Urinary bladder (tissue), 4 donors: ENCODE measurements at regions not wholly inside any gene's neighbourhood (a gene's known extent, or its start where the extent isn't known, plus 50 kb on each side); places are given as distances from the start of the nearest gene placed in this dataset. TPM values are rescaled to one million over a fixed set of nuclear protein-coding genes. Genes with fewer than 3 reads are reported as not detected.

Experiments used
- DNase-seq: peaks from one replicate; pipeline ENCODE4 v3.0.0-alpha.2; 2015; ENCODE audit errors: extremely low spot score
- H3K27ac ChIP-seq: one replicate; pipeline ENCODE4 v1.5.1; 2013; ENCODE audit warnings: low read depth, mild to moderate bottlenecking, moderate library complexity
- H3K36me3 ChIP-seq: one replicate; pipeline ENCODE4 v1.6.1; 2013; ENCODE audit warnings: mild to moderate bottlenecking, moderate library complexity; ENCODE audit not compliant: insufficient read depth
- H3K4me1 ChIP-seq: one replicate; pipeline ENCODE4 v1.6.1; 2013; ENCODE audit warnings: mild to moderate bottlenecking, moderate library complexity; ENCODE audit not compliant: insufficient read depth
- H3K4me3 ChIP-seq: one replicate; pipeline ENCODE4 v1.5.1; 2013; ENCODE audit warnings: low read depth, low read length
- WGBS: extraction: QIAGEN DNeasy Blood & Tissue Kit; methylation state at CpG from one replicate; pipeline ENCODE4 v1.1.7; 2013; 5-methylcytosine and 5-hydroxymethylcytosine counted together
- small RNA-seq: library from RNA; depleted of rRNA; stranded (forward); fragments of <200 nt; gene quantifications from one replicate; pipeline ENCODE3, GENCODE V24; 2014
- donor health status: healthy with polysubstance abuse.
- donor health status: healthy.

DNA sequence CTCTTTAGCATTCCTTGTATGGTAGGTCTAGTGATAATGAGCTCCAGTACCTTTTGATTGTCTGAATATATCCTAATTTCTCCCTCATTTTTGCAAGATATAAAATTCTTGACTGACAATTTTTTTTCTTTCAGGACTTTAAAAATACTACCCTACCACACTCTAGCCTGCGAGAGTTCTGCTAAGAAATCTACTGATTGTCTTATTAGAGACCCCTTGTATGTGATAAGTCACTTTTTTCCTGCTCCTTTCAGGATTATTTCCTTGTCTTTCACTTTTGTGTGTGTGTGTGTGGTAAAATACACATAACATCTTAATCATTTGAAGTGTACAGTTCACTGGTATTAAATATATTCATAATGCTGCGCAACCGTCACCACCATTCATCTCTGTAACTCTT, 68.7 kb upstream of the PPP1R9A start:
- H3K27ac ChIP-seq = no peak overlapping the region
- WGBS = 96% methylated on average over 3 of the region's 3 CpGs
- no peaks in the 10 kb centered on the region for H3K36me3 ChIP-seq
- H3K4me1 ChIP-seq = no peaks in the 10 kb centered on the region
- DNase-seq = no peak
- H3K4me3 ChIP-seq = no peak overlapping the region

DNA sequence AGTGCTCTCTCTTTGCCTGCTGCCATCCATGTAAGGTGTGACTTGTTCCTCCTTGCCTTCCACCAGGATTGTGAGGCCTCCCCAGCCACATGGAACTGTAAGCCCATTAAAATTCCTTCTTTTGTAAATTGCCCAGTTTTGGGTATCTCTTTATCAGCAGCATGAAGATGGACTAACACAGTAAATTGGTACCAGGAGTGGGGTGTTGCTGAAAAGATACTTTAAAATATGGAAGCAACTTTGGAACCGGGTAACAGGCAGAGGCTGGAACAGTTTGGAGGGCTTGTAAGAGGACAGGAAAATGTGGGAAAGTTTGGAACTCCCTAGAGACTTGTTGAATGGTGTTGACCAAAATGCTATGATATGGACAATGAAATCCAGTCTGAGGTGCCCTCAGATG, 63.8 kb upstream of the PPP1R9A start:
- DNase-seq = no peak
- H3K27ac ChIP-seq = no peak overlapping the region
- no peaks in the 10 kb centered on the region for H3K36me3 ChIP-seq
- 93% methylated on average over 1 of the region's 1 CpG for WGBS
- H3K4me3 ChIP-seq = no peak overlapping the region
- no peaks in the 10 kb centered on the region for H3K4me1 ChIP-seq

DNA sequence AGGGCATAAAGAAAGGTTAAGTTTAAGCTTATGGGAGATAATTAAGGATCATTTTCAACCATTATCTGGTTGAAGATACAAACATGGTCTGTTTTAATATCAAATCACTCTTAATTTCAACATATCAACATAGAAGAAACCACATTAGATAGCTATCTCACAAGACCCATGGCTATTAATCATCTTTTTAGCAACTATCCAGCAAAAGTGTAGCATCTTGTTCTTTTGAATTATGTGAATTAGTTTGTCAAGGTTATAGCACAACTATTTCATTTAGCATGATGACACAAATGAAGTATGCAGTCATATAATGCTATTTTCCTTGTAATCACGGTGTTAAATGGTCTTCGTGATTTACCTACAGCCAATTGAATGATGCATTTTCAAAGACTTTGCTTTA, 58.9 kb upstream of the PPP1R9A start:
- DNase-seq = no peak
- Histone ChIP-seq H3K4me3 (no peak overlapping the region), H3K27ac (no peak overlapping the region), H3K4me1 (no peaks in the 10 kb centered on the region), H3K36me3 (no peaks in the 10 kb centered on the region)
- WGBS = 93% methylated on average over 2 of the region's 2 CpGs

DNA sequence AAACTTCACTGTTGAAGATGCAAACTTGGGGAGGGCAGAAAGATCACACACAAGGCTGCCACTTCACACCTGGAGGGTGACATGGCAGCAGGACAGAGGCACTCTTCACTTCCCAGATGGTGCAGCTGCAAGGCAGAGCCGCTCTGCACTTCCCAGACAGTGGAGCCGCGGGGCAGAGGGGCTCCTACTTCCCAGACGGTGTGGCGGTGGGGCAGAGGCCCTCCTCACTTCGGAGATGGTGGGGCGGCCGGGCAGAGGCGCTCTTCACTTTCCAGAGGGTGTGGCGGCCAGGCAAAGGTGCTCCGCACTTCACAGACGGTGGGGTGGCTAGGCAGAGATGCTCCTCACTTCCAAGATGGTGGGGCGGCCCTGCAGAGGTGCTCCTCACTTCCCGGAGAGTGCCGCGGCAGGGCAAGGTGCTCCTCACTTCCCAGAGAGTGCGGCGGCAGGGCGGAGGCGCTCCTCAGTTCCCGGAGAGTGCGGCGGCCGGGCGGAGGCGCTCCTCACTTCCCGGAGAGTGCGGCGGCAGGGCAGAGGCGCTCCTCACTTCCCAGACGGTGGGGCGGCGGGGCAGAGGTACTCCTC, 58.3 kb upstream of the PPP1R9A start:
- 96% methylated on average over 33 of the region's 33 CpGs for WGBS
- no peaks in the 10 kb centered on the region for H3K4me1 ChIP-seq
- no peak overlapping the region for H3K27ac ChIP-seq
- H3K4me3 ChIP-seq = no peak overlapping the region
- DNase-seq = no peak
- H3K36me3 ChIP-seq = no peaks in the 10 kb centered on the region

DNA sequence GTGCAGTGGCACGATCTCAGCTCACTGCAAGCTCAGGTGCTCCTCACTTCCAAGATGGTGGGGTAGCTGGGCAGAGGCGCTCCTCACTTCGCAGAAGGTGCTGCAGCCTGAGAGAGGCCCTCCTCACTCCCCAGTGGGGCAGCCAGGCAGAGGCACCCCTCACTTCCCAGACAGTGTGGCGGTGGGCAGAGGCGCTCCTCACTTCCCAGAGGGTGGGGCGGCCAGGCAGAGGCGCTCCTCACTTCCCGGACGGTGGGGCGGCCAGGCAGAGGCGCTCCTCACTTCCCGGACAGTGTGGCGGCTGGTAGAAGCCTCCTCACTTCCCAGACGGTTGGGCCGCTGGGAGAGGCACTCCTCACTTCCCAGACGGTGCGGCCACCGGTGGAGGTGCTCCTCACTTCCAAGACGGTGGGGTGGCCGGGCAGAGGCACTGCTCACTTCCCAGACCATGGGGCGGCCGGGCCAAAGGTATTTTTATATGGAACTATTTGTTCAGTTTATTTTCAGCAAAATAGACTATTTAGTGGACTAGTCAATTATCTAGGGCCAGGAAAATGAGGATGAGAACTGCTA, 57.7 kb upstream of the PPP1R9A start:
- H3K4me3 ChIP-seq = no peak overlapping the region
- DNase-seq = no peak
- H3K27ac ChIP-seq = no peak overlapping the region
- 96% methylated on average over 22 of the region's 22 CpGs for WGBS
- no peaks in the 10 kb centered on the region for H3K36me3 ChIP-seq
- no peaks in the 10 kb centered on the region for H3K4me1 ChIP-seq

DNA sequence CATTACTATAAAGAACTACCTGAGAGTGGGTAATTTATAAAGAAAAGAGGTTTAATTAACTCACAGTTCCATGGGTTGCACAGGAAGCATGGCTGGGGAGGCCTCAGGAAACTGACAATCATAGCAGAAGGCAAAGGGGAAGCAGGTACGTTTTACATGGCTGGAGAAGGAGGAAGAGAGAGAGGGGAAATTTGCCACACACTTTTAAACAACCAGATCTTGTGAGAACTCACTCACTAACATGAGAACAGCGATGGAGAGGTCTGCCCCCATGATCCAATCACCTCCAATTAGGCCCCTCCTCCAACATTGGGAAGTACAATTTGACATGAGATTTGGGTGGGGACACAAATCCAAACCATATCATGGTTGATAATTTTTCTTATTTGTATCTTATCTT, 51.8 kb upstream of the PPP1R9A start:
- Histone ChIP-seq H3K27ac (no peak overlapping the region), H3K36me3 (no peaks in the 10 kb centered on the region), H3K4me1 (no peaks in the 10 kb centered on the region), H3K4me3 (no peak overlapping the region)
- DNase-seq = no peak
- WGBS = 87% methylated on average over 2 of the region's 2 CpGs

DNA sequence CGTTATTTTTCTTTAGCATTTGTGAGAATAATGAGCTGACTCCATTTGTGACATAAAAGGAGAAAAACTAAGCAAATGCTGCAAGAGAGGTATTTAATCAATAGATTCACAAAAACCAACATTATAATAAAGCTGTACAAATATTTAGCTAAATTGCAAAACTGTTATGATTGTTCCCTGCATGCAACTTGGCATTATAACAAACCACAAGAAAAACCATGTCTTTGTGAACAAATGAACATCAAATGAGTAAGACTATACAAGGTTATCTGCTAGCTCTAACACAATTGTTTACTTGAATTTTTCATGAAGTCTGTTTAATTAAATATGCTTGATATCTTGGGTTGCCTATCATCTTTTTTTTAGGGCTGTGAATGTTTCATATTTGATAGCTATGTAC, 50.8 kb upstream of the PPP1R9A start:
- no peaks in the 10 kb centered on the region for H3K4me1 ChIP-seq
- H3K27ac ChIP-seq = no peak overlapping the region
- H3K4me3 ChIP-seq = no peak overlapping the region
- H3K36me3 ChIP-seq = no peaks in the 10 kb centered on the region
- no peak for DNase-seq
- WGBS = 55% methylated on average over 1 of the region's 1 CpG

Small RNA genes in the stretch of these regions (small RNA-seq; reads per million reads assigned to genes)
- gene RN7SKP129 = not detected
- not detected for gene RNU6-956P
